ENCODE measurements at regions not wholly inside any gene's neighbourhood (a gene's known extent, or its start where the extent isn't known, plus 50 kb on each side); places are given as distances from the start of the nearest gene placed in this dataset.

DNA sequence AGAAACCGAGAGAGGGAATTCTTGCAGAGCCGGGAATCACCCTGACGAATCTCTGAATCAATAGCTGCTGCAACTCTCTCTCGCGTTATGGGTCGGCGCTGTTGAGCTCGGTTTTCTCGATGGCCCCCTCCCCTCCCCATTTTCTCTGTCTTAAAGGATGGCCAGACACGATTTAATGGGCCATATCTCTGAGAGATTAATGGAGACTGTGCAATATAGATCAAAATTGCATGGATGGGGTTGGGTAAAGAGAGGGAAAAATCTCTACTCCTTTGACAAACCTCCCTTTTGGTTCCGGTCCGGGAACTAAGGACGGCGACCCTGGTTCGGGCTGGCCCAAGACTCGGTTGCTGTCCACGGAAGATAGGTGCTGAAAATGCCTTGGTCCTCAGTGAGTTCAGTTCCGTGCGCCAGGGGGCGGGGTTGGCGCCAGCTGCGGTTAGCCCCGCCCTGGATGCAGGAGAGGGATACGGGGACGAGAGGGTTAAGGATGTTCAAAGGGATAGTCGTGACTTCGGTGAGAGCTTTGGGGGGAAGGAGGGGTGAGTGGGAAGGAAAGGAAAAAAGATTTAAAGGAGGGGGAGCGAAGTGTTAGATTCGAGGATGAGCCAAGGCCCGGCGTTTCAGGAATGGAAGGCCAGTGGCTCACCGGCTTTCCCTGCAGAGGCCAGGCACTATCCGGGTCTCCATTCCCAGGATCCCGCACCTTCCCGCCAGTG lies 103.6 kb upstream of the HSD17B12 start:
- Histone ChIP-seq H3K4me1 (peaks cover 10 to 87% (median 57%) of the 10 kb centered on the region in 9 donors), H3K36me3 (no peaks in the 10 kb centered on the region), H3K27ac (no peak overlapping the region), H3K27me3 (peaks cover 17 to 100% (median 96%) of the 10 kb centered on the region in 7 donors), H3K9me3 (no peaks in the 10 kb centered on the region), H3K4me3 (peak overlapping the region in 8 of 10 donors; percentile 30 to 56 (median 43))
- intact Hi-C loops (cut with DNase I), result loop anchor here in 6 of 10 donors (5.0 to 10.0 kb wide), 6 partner anchors 68 to 275 kb away; no protein-coding TSS in a partner anchor
- ATAC-seq, result peak; percentile 27 to 62 (median 40)
- WGBS, 2 donors, result 2 to 6% methylated on average over 35 of the region's 35 CpGs
- TF ChIP-seq, protein P1, sequence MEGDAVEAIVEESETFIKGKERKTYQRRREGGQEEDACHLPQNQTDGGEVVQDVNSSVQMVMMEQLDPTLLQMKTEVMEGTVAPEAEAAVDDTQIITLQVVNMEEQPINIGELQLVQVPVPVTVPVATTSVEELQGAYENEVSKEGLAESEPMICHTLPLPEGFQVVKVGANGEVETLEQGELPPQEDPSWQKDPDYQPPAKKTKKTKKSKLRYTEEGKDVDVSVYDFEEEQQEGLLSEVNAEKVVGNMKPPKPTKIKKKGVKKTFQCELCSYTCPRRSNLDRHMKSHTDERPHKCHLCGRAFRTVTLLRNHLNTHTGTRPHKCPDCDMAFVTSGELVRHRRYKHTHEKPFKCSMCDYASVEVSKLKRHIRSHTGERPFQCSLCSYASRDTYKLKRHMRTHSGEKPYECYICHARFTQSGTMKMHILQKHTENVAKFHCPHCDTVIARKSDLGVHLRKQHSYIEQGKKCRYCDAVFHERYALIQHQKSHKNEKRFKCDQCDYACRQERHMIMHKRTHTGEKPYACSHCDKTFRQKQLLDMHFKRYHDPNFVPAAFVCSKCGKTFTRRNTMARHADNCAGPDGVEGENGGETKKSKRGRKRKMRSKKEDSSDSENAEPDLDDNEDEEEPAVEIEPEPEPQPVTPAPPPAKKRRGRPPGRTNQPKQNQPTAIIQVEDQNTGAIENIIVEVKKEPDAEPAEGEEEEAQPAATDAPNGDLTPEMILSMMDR (IDR thresholded peaks at IDR 0.05), result peak in 8 of 9 donors; percentile 6 to 57 (median 32)
- DNase-seq, result peak; percentile 34 to 63

- H3K36me3 ChIP-seq, result no peaks in the 10 kb centered on the region
- no peaks in the 10 kb centered on the region for H3K9me3 ChIP-seq
- 6 to 7% methylated on average over 17 of the region's 17 CpGs for WGBS, 2 donors
- peaks cover 10 to 94% (median 58%) of the 10 kb centered on the region in 9 donors for H3K4me1 ChIP-seq
- ATAC-seq (no peak), DNase-seq (no peak)
- intact Hi-C loops (cut with DNase I), result loop anchor here in 6 of 10 donors (5.0 to 10.0 kb wide), 6 partner anchors 67 to 275 kb away; no protein-coding TSS in a partner anchor
- no peak overlapping the region for H3K4me3 ChIP-seq
- TF ChIP-seq, protein P1 (IDR thresholded peaks at IDR 0.05), result no peak
- H3K27ac ChIP-seq, result no peak overlapping the region
- peaks cover 19 to 100% (median 96%) of the 10 kb centered on the region in 7 donors for H3K27me3 ChIP-seq
Measured at GRCh38 chr11:43577566-43578264, 102.8 kb upstream of the HSD17B12 start.

GRCh38 chr11:43578346-43579170 lies 102.0 kb upstream of the HSD17B12 start:
- WGBS, 2 donors, result 2 to 3% methylated on average over 35 of the region's 35 CpGs
- Histone ChIP-seq H3K9me3 (no peaks in the 10 kb centered on the region), H3K4me1 (peaks cover 10 to 91% (median 58%) of the 10 kb centered on the region in 9 donors), H3K4me3 (peak overlapping the region in 9 of 10 donors; percentile 44 to 74 (median 57)), H3K27ac (no peak overlapping the region), H3K27me3 (peaks cover 23 to 100% (median 98%) of the 10 kb centered on the region in 7 donors), H3K36me3 (no peaks in the 10 kb centered on the region)
- intact Hi-C loops (cut with DNase I), result loop anchor here in 6 of 10 donors (5.0 to 10.0 kb wide), 6 partner anchors 66 to 274 kb away; no protein-coding TSS in a partner anchor
- DNase-seq, result no peak
- no peak for ATAC-seq
- TF ChIP-seq, protein P1 (IDR thresholded peaks at IDR 0.05), result no peak
